ENCODE measurements at regions not wholly inside any gene's neighbourhood (a gene's known extent, or its start where the extent isn't known, plus 50 kb on each side); places are given as distances from the start of the nearest gene placed in this dataset.

DNA sequence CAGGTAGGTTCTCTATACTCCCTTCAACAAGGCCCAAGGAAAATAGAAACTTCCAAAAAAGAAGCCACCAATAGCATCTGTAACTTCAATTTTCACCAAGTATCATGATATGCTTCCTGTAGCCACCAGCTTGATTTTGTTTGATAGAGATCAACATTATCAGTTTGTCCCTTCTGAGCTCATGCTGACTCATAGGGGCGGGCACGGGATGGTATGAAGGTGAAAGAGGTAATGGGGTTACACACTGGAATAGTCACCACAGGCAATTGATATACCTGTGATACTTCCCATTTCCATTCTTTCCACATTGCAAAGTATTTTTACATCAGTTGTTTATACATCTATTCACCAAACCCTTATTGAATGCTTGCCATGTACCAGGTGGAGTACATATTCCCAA, 134.1 kb downstream of the KCNA5 start:
- WGBS, 2 experiments (ENCODE audit: insufficient coverage in 2 of 2), result no CpG with 5 or more reads among the region's 2 CpGs
- Histone ChIP-seq H3K9me3 (ENCODE audit: control insufficient read depth, low read length) (no peaks in the 10 kb centered on the region), H3K27ac (ENCODE audit: low read depth, low read length, severe bottlenecking) (no peak overlapping the region), H3K36me3 (ENCODE audit: control insufficient read depth, insufficient read depth, low read length) (no peaks in the 10 kb centered on the region), H3K4me3 (ENCODE audit: extremely low read depth, insufficient read depth, low read length, poor library complexity, severe bottlenecking) (no peak overlapping the region), H3K4me1 (ENCODE audit: control insufficient read depth, insufficient read depth, low read length, poor library complexity, severe bottlenecking) (no peaks in the 10 kb centered on the region)

- no peaks in the 10 kb centered on the region for H3K9me3 ChIP-seq (ENCODE audit: control insufficient read depth, low read length)
- no peak overlapping the region for H3K4me3 ChIP-seq (ENCODE audit: extremely low read depth, insufficient read depth, low read length, poor library complexity, severe bottlenecking)
- H3K36me3 ChIP-seq (ENCODE audit: control insufficient read depth, insufficient read depth, low read length), result no peaks in the 10 kb centered on the region
- H3K4me1 ChIP-seq (ENCODE audit: control insufficient read depth, insufficient read depth, low read length, poor library complexity, severe bottlenecking), result no peaks in the 10 kb centered on the region
- no CpG with 5 or more reads among the region's 4 CpGs for WGBS, 2 experiments (ENCODE audit: insufficient coverage in 2 of 2)
- H3K27ac ChIP-seq (ENCODE audit: low read depth, low read length, severe bottlenecking), result no peak overlapping the region
Measured at GRCh38 chr12:5178571-5178970, 134.9 kb downstream of the KCNA5 start.

DNA sequence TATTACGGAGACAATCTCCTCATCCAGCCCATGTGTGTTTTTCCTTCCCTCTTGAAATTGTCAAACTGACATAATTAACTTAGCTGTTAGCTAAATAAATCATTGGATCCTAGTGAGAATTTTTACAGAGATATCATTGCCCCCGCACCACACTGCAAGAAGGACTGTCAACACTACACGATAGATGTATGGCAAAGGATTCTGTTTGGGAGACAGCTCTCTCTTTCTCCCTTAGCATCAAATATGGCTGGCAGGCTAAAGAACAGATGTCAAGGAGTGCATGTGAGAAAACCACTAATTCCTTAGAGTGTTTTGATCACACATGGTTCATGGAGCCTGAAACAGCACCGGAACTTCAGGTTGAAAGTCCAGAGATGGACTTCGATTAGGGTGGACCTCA, 136.8 kb downstream of the KCNA5 start:
- H3K4me1 ChIP-seq (ENCODE audit: control insufficient read depth, insufficient read depth, low read length, poor library complexity, severe bottlenecking), result no peaks in the 10 kb centered on the region

GRCh38 chr12:5184186-5184585, 140.5 kb downstream of the KCNA5 start:
- no peaks in the 10 kb centered on the region for H3K36me3 ChIP-seq (ENCODE audit: control insufficient read depth, insufficient read depth, low read length)
- 74 to 79% methylated on average over 5 of the region's 5 CpGs for WGBS, 2 experiments (ENCODE audit: insufficient coverage in 2 of 2)
- no peak overlapping the region for H3K4me3 ChIP-seq (ENCODE audit: extremely low read depth, insufficient read depth, low read length, poor library complexity, severe bottlenecking)
- no peaks in the 10 kb centered on the region for H3K4me1 ChIP-seq (ENCODE audit: control insufficient read depth, insufficient read depth, low read length, poor library complexity, severe bottlenecking)
- no peaks in the 10 kb centered on the region for H3K9me3 ChIP-seq (ENCODE audit: control insufficient read depth, low read length)
- no peak overlapping the region for H3K27ac ChIP-seq (ENCODE audit: low read depth, low read length, severe bottlenecking)

More for the DNA sequence above, 136.8 kb downstream of the KCNA5 start:
- H3K36me3 ChIP-seq (ENCODE audit: control insufficient read depth, insufficient read depth, low read length), result no peaks in the 10 kb centered on the region
- H3K27ac ChIP-seq (ENCODE audit: low read depth, low read length, severe bottlenecking), result no peak overlapping the region
- no peaks in the 10 kb centered on the region for H3K9me3 ChIP-seq (ENCODE audit: control insufficient read depth, low read length)
- WGBS, 2 experiments (ENCODE audit: insufficient coverage in 2 of 2), result 91 to 92% methylated on average over 3 to 5 of the region's 5 CpGs
- H3K4me3 ChIP-seq (ENCODE audit: extremely low read depth, insufficient read depth, low read length, poor library complexity, severe bottlenecking), result no peak overlapping the region

GRCh38 chr12:5185435-5186069, 141.9 kb downstream of the KCNA5 start:
- WGBS, 2 experiments (ENCODE audit: insufficient coverage in 2 of 2), result 100% methylated on average over 3 of the region's 8 CpGs; no CpG with 5 or more reads in 1 of the 2 experiments
- Histone ChIP-seq H3K4me3 (ENCODE audit: extremely low read depth, insufficient read depth, low read length, poor library complexity, severe bottlenecking) (no peak overlapping the region), H3K9me3 (ENCODE audit: control insufficient read depth, low read length) (no peaks in the 10 kb centered on the region), H3K36me3 (ENCODE audit: control insufficient read depth, insufficient read depth, low read length) (no peaks in the 10 kb centered on the region), H3K27ac (ENCODE audit: low read depth, low read length, severe bottlenecking) (no peak overlapping the region), H3K4me1 (ENCODE audit: control insufficient read depth, insufficient read depth, low read length, poor library complexity, severe bottlenecking) (no peaks in the 10 kb centered on the region)

DNA sequence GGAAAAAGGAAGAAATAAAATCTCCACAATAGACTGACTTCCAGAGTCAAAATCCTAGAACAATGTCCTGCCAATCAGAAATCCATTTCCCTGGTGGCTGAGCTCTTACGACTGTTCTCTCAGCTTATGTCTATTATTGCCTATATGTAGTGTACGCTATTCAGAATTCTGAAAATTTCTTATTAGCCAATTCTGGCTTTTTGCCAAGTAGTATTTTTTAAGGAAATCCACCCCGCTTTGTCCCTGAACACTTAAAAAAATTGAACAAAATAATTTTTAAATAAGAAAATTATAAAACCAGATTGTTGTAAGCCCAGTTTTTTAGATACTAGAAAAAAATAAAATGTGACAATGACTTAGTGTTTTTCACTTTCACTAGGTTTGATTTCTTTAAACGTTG, 143.0 kb downstream of the KCNA5 start:
- Histone ChIP-seq H3K36me3 (ENCODE audit: control insufficient read depth, insufficient read depth, low read length) (no peaks in the 10 kb centered on the region), H3K9me3 (ENCODE audit: control insufficient read depth, low read length) (no peaks in the 10 kb centered on the region), H3K4me3 (ENCODE audit: extremely low read depth, insufficient read depth, low read length, poor library complexity, severe bottlenecking) (no peak overlapping the region), H3K27ac (ENCODE audit: low read depth, low read length, severe bottlenecking) (no peak overlapping the region), H3K4me1 (ENCODE audit: control insufficient read depth, insufficient read depth, low read length, poor library complexity, severe bottlenecking) (no peaks in the 10 kb centered on the region)
- WGBS, 2 experiments (ENCODE audit: insufficient coverage in 2 of 2), result 100% methylated on average over 1 of the region's 4 CpGs; no CpG with 5 or more reads in 1 of the 2 experiments

DNA sequence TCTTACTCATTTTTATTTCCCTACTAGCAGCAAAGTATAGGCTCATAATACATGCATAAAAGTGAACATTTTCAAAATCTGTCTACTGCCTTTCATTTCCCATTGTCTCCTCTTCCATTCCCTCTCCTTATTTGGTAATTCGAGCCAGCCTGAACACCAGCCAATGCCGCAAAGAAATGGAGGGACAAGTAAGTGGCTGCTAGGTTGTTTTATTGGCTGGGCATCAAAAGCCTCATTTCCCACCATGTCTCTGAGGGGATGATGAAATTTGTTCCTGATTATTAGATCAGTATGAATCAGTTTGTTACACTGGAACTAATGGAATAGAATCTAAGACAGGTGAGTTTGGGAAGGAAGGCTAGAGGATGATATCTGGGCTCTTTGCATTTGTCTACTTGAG, 143.5 kb downstream of the KCNA5 start:
- no peaks in the 10 kb centered on the region for H3K9me3 ChIP-seq (ENCODE audit: control insufficient read depth, low read length)
- WGBS, 2 experiments (ENCODE audit: insufficient coverage in 2 of 2), result no CpG with 5 or more reads among the region's 2 CpGs
- no peak overlapping the region for H3K27ac ChIP-seq (ENCODE audit: low read depth, low read length, severe bottlenecking)
- no peaks in the 10 kb centered on the region for H3K4me1 ChIP-seq (ENCODE audit: control insufficient read depth, insufficient read depth, low read length, poor library complexity, severe bottlenecking)
- no peak overlapping the region for H3K4me3 ChIP-seq (ENCODE audit: extremely low read depth, insufficient read depth, low read length, poor library complexity, severe bottlenecking)
- H3K36me3 ChIP-seq (ENCODE audit: control insufficient read depth, insufficient read depth, low read length), result no peaks in the 10 kb centered on the region

- peaks cover 3% of the 10 kb centered on the region for H3K4me1 ChIP-seq (ENCODE audit: control insufficient read depth, insufficient read depth, low read length, poor library complexity, severe bottlenecking)
- WGBS, 2 experiments (ENCODE audit: insufficient coverage in 2 of 2), result 83 to 90% methylated on average over 1 to 3 of the region's 4 CpGs
Measured at GRCh38 chr12:5188472-5188871, 144.8 kb downstream of the KCNA5 start.

DNA sequence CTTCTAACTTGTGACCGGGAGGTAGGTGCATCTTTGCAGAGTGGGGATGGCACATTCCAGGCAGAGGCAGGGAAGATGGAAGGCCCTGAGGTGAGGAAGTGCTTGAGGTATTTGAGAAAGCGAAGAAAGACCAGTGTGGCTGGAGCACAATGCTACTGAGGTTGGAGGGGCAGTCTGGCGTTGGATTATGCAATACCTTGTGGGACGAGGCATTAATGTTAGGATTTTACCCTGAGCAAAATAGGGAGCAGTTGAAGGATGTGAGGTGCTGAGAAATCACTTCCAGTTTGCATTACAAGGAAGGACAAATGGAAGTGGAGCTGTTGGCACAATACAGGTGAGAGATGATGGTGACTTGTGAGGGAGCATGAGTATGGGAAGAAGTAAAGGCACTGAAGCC, 145.5 kb downstream of the KCNA5 start:
- no peaks in the 10 kb centered on the region for H3K36me3 ChIP-seq (ENCODE audit: control insufficient read depth, insufficient read depth, low read length)
- no peak overlapping the region for H3K27ac ChIP-seq (ENCODE audit: low read depth, low read length, severe bottlenecking)
- H3K4me1 ChIP-seq (ENCODE audit: control insufficient read depth, insufficient read depth, low read length, poor library complexity, severe bottlenecking), result peaks cover 3% of the 10 kb centered on the region
- no peaks in the 10 kb centered on the region for H3K9me3 ChIP-seq (ENCODE audit: control insufficient read depth, low read length)
- 61 to 69% methylated on average over 4 of the region's 4 CpGs for WGBS, 2 experiments (ENCODE audit: insufficient coverage in 2 of 2)
- no peak overlapping the region for H3K4me3 ChIP-seq (ENCODE audit: extremely low read depth, insufficient read depth, low read length, poor library complexity, severe bottlenecking)

More at GRCh38 chr12:5188472-5188871, 144.8 kb downstream of the KCNA5 start:
- no peaks in the 10 kb centered on the region for H3K9me3 ChIP-seq (ENCODE audit: control insufficient read depth, low read length)
- H3K27ac ChIP-seq (ENCODE audit: low read depth, low read length, severe bottlenecking), result no peak overlapping the region
- H3K36me3 ChIP-seq (ENCODE audit: control insufficient read depth, insufficient read depth, low read length), result no peaks in the 10 kb centered on the region
- H3K4me3 ChIP-seq (ENCODE audit: extremely low read depth, insufficient read depth, low read length, poor library complexity, severe bottlenecking), result no peak overlapping the region

- Histone ChIP-seq H3K4me1 (ENCODE audit: control insufficient read depth, insufficient read depth, low read length, poor library complexity, severe bottlenecking) (peaks cover 3% of the 10 kb centered on the region), H3K4me3 (ENCODE audit: extremely low read depth, insufficient read depth, low read length, poor library complexity, severe bottlenecking) (no peak overlapping the region), H3K9me3 (ENCODE audit: control insufficient read depth, low read length) (no peaks in the 10 kb centered on the region), H3K27ac (ENCODE audit: low read depth, low read length, severe bottlenecking) (no peak overlapping the region), H3K36me3 (ENCODE audit: control insufficient read depth, insufficient read depth, low read length) (no peaks in the 10 kb centered on the region)
- WGBS, 2 experiments (ENCODE audit: insufficient coverage in 2 of 2), result 83 to 96% methylated on average over 4 to 6 of the region's 6 CpGs
Measured at GRCh38 chr12:5191803-5192538, 148.3 kb downstream of the KCNA5 start.

DNA sequence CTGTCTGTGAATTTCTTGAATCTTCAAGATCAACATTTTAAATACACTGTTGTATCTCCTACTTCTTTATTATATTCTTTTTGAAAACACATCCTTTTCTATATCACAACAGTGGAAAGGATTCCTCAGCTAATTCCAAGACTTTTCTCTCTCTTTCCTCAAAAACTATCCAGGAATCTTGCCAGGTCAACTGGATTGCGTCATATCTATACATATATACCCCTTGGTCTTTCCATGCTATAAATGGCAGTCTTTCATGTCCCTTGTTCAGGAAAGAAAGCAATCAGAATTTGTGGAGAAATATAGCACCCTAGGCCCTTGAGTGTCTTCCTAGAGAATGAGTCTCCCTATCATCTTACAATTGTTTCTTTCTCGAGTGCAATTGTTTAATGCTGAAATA, 149.0 kb downstream of the KCNA5 start:
- no peak overlapping the region for H3K4me3 ChIP-seq (ENCODE audit: extremely low read depth, insufficient read depth, low read length, poor library complexity, severe bottlenecking)
- no peaks in the 10 kb centered on the region for H3K36me3 ChIP-seq (ENCODE audit: control insufficient read depth, insufficient read depth, low read length)
- WGBS, 2 experiments (ENCODE audit: insufficient coverage in 2 of 2), result no CpG with 5 or more reads among the region's 2 CpGs
- H3K4me1 ChIP-seq (ENCODE audit: control insufficient read depth, insufficient read depth, low read length, poor library complexity, severe bottlenecking), result peaks cover 3% of the 10 kb centered on the region
- no peaks in the 10 kb centered on the region for H3K9me3 ChIP-seq (ENCODE audit: control insufficient read depth, low read length)
- no peak overlapping the region for H3K27ac ChIP-seq (ENCODE audit: low read depth, low read length, severe bottlenecking)

Data from mesodermal cell (in vitro differentiated cells).